HG03354 (cell line): ENCODE measurements at regions not wholly inside any gene's neighbourhood (a gene's known extent, or its start where the extent isn't known, plus 50 kb on each side); places are given as distances from the start of the nearest gene placed in this dataset.

ENCODE experiments used
- ATAC-seq: cut with Tn5 transposase; IDR thresholded peaks from one replicate; pipeline ENCODE4 v1.9.1; 2021; ENCODE audit warnings: mild to moderate bottlenecking; ENCODE audit not compliant: unreplicated experiment, poor library complexity, severe bottlenecking

DNA sequence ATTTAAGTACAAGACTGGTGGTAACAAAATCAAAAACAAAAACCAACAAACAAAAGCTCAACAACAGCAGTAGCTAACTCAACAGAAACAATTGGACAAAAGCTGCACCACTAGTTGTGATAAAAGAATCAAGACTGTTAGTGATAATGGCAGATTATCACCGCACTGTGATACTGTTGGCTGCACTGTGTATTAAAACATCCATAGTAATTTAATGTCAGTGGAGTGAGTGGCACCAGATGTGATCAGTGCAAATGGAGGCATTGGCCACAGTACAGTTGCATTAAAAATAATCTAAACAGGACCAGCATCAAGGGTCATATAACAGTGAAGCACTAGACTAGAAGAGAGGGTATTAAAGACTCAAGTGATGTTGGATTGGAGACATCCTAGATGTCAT, 1341.3 kb downstream of the MRPL39 start:
- no peak for ATAC-seq

- ATAC-seq: no peak
Measured at GRCh38 chr21:24260751-24261150, 1346.5 kb downstream of the MRPL39 start.

DNA sequence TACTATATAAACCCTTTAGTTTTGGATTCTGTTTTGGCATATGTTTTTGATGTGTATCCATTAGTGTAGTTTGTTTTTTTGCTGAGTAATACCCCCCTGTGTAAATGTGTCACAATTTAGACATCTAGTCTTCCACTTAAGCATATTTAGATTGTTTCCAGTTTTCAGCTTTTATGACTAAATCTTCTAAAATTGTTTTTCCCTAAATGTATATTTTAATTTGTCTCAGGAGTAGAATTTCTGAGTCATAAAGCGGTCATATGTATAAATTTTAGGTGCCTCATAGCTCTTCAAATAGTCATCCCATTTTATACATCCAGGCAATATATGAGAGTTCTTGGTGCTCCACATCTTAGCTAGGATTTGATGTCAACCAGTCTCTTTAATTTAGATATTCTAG, 1348.0 kb downstream of the MRPL39 start:
- no peak for ATAC-seq

DNA sequence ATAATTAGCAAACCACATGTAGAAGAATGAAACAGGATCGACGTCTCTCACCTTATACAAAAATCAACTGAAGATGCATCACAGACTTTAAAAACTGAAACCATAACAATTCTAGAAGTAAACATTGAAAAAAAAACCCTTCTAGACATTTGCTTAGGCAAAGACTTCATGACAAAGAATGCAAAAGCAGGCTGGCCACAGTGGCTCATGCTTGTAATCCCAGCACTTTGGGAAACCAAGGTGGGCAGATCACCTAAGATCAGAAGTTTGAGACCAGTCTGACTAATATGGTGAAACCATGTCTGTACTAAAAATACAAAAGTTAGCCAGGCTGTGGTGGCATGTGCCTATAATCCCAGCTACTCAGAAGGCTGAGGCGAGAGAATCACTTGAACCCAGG, 1351.7 kb downstream of the MRPL39 start:
- no peak for ATAC-seq

- ATAC-seq: no peak
Measured at GRCh38 chr21:24225431-24225830, 1381.8 kb downstream of the MRPL39 start.

- no peak for ATAC-seq
Measured at GRCh38 chr21:24224422-24224821, 1382.9 kb downstream of the MRPL39 start.

DNA sequence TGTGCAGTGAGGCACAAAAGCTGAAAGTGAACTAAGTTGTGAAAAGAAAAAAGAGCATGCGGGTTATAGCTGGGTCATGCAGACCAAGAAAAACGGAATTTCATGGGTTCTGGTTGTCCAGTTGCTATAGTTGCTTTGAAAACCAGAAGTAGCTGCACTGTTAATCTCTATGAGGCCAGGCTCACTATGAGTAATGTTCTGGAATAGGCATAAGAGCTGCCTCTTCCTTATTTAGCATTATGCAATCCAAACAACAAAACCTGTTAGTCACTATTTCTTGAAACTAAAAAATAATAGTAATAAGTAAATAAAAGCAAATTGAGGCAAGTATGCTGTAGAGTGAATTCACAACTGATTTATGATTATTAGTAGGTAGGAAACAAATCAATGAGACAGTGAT, 1383.7 kb downstream of the MRPL39 start:
- ATAC-seq: no peak

DNA sequence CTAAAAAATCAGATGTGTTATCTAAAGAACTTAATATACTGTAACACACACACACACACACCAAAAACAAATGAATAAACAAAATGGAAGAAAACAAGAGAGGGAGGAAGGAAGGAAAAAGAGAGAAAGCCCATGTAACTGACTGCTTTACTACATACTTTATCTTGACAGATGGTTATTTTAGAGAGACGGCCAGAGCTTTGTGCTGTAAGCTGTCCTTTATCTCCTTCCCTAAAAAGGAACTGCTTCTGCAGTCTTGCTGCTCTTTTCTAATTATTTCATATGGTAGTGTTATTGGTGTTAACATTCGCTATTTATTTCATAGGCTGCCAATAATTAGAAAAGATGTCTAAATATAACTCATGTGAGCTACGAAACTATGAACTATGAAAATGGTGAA, 1384.6 kb downstream of the MRPL39 start:
- no peak for ATAC-seq

- ATAC-seq: no peak
Measured at GRCh38 chr21:24220446-24220845, 1386.8 kb downstream of the MRPL39 start.

DNA sequence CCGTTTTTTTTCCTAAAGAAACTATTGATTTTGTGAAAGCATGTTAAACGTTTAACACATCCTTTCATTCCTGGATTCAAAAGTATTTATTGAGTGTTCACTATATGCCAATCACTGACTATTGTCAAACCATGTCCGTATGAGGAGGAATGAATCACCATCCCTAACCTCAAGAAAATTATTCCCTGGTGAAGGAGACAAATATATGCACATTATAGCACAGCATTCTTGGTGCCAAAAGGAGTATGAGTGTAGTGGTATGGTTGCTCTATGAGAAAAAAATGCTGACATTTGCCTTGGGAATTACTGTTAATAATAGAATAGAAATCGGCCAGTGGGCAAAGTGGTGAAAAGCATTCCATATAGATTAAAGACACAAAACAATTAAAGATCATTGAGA, 1390.1 kb downstream of the MRPL39 start:
- ATAC-seq: no peak

- ATAC-seq: no peak
Measured at GRCh38 chr21:24210130-24210529, 1397.2 kb downstream of the MRPL39 start.

GRCh38 chr21:24208562-24209260, 1398.6 kb downstream of the MRPL39 start:
- ATAC-seq: no peak

- ATAC-seq: no peak
Measured at GRCh38 chr21:24205319-24205718, 1402.0 kb downstream of the MRPL39 start.

- ATAC-seq: no peak
Measured at GRCh38 chr21:24204641-24205040, 1402.6 kb downstream of the MRPL39 start.

DNA sequence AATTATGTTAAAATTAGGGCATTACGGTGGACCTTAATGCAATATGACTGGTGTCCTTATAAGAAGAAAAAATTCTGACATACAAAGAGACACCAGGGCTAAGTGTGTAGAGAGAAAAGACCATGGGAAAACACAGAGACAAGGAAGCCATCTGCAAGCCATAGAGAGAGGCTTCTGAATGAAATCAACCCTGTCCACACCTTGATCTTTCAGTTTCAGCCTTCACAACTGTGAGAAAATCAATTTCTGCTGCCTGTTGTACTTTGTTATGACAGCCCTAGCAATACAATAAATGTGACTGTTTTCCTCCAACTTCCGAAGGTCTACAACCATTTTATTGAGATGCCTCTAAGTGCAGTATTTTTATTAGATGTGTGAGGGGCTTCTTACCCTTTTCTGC, 1407.2 kb downstream of the MRPL39 start:
- peak; percentile 69 for ATAC-seq

DNA sequence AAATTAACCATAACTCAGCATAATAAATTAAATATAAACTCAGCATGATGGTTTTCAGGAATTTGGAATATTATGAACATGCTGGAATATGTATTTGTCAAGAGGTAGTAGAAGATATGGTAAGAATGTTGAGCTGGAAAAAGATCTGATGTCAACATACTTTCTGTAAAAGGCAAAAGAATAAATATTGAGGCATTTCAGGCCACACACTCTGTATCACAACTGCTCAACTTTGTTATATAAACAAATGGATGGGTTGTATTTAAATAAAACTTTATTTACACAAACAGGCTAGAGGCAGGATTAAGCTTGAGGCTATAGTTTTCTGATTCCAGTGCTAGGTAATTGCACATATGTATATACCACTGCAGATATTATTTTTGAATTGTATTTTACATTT, 1409.4 kb downstream of the MRPL39 start:
- no peak for ATAC-seq

DNA sequence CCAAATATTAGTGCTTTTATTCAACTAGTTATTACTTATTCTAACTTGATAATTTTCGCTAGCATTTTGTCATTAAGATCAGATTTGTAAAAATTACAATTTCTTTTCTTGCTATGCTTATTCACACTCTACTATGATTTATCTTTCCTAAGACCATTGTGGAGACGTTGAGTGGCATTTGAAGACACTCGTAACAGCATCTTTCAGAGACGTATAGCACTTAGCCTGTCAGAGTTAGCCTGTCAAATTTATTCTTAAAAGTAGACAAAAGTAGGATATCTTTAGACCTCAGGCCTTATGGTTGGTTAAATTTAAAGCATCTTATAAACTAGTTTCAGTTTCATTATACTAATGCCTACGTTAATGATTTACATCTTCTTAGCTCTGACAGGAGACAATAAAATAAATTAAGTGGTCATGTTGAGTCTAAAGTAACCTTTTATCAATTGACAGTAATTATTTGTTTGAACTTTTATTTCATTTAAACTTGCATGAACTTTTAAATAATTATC, 1410.1 kb downstream of the MRPL39 start:
- peak; percentile 81 for ATAC-seq

GRCh38 chr21:24188506-24188905, 1418.8 kb downstream of the MRPL39 start:
- ATAC-seq: no peak

GRCh38 chr21:24183077-24183476, 1424.2 kb downstream of the MRPL39 start:
- ATAC-seq: no peak

- no peak for ATAC-seq
Measured at GRCh38 chr21:24179110-24179509, 1428.2 kb downstream of the MRPL39 start.

GRCh38 chr21:24175106-24175505, 1432.2 kb downstream of the MRPL39 start:
- ATAC-seq: no peak

DNA sequence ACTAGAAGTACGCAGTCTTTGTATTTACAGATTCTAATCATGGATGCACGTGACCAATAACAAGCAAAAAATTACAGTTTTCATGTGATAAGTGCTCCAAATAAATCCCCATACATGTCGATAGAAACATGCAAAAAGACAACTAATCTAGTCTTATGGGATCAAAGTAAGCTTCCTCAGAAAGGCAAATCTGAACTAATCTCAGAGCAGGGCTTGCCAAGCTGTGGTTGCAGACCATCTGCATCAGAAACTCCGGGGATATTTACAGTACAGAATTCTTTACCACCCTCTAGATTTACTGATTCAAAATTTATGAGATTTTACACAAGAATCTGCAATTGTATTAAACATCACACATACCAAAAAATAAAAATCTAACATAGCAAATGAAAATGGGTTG, 1435.5 kb downstream of the MRPL39 start:
- no peak for ATAC-seq
